Prostate gland (tissue), 2 donors: ENCODE measurements at regions not wholly inside any gene's neighbourhood (a gene's known extent, or its start where the extent isn't known, plus 50 kb on each side); places are given as distances from the start of the nearest gene placed in this dataset.

Source experiments
- DNase-seq: peaks from one replicate; pipeline ENCODE4 v3.0.0-alpha.2; 2019; ENCODE audit warnings: low spot score
- H3K27ac ChIP-seq, 2 donors: fragments of 200-600 bp; sonication (generic); 2 replicates each; pipeline ENCODE4 v1.5.1; 2017 to 2019
- H3K27me3 ChIP-seq: fragments of 200-600 bp; sonication (generic); replicated peaks from 2 replicates; pipeline ENCODE4 v1.5.1; 2019; ENCODE audit not compliant: insufficient read depth
- H3K36me3 ChIP-seq, 2 donors: fragments of 200-600 bp; sonication (generic); 1 replicate in 1 of 2; 2 replicates in 1 of 2; pipeline versions ENCODE4 v1.5.1 to v1.8.1; 2017 to 2019
- H3K4me1 ChIP-seq: fragments of 200-600 bp; sonication (generic); replicated peaks from 2 replicates; pipeline ENCODE4 v1.5.1; 2019
- H3K4me3 ChIP-seq, 2 donors: fragments of 200-600 bp; sonication (generic); 2 replicates each; pipeline ENCODE4 v1.5.1; 2017 to 2019
- H3K9me3 ChIP-seq: fragments of 200-600 bp; sonication (generic); 2 replicates; pipeline ENCODE4 v1.5.1; 2017
- POLR2A ChIP-seq: fragments of 450-650 bp; IDR thresholded peaks from one replicate; pipeline ENCODE4 v1.6.1; 2016; ENCODE audit warnings: antibody characterized with exemption, mild to moderate bottlenecking
- POLR2AphosphoS5 ChIP-seq: sonication (generic); formaldehyde crosslinking; IDR thresholded peaks from one replicate; pipeline ENCODE4 v1.6.1; 2017; ENCODE audit warnings: antibody characterized with exemption
- WGBS: methylation state at CpG from one replicate; pipeline ENCODE4 v1.1.5; 2018; 5-methylcytosine and 5-hydroxymethylcytosine counted together
- intact Hi-C: fragments of 100-400 bp; cut with DNase I; formaldehyde crosslinking; loops from one replicate; pipeline ENCODE4 v1.14.2; 2022
- TF ChIP-seq, protein P1 (sequence below), 4 experiments: fragments of 200-600 bp in 2 of 4; fragments of 450-650 bp in 2 of 4; sonication (generic) in 2 of 4; IDR thresholded peaks; 1 replicate in 3 of 4; 2 replicates in 1 of 4; pipeline ENCODE4 v1.5.1; 2016 to 2019; ENCODE audit warnings: antibody characterized with exemption in 4 of 4, mild to moderate bottlenecking in 2 of 4, moderate library complexity in 2 of 4

GRCh38 chr1:219686171-219686570, 73.3 kb upstream of the ZC3H11B start:
- no peak overlapping the region for H3K4me3 ChIP-seq
- H3K27ac ChIP-seq = no peak overlapping the region
- H3K4me1 ChIP-seq = no peaks in the 10 kb centered on the region
- intact Hi-C loops = no loop called here
- H3K36me3 ChIP-seq = no peaks in the 10 kb centered on the region
- 91% methylated on average over 2 of the region's 2 CpGs for WGBS
- H3K27me3 ChIP-seq = no peaks in the 10 kb centered on the region
- TF ChIP-seq POLR2A (no peak), POLR2AphosphoS5 (no peak)
- TF ChIP-seq, protein P1, sequence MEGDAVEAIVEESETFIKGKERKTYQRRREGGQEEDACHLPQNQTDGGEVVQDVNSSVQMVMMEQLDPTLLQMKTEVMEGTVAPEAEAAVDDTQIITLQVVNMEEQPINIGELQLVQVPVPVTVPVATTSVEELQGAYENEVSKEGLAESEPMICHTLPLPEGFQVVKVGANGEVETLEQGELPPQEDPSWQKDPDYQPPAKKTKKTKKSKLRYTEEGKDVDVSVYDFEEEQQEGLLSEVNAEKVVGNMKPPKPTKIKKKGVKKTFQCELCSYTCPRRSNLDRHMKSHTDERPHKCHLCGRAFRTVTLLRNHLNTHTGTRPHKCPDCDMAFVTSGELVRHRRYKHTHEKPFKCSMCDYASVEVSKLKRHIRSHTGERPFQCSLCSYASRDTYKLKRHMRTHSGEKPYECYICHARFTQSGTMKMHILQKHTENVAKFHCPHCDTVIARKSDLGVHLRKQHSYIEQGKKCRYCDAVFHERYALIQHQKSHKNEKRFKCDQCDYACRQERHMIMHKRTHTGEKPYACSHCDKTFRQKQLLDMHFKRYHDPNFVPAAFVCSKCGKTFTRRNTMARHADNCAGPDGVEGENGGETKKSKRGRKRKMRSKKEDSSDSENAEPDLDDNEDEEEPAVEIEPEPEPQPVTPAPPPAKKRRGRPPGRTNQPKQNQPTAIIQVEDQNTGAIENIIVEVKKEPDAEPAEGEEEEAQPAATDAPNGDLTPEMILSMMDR (IDR thresholded peaks at IDR 0.05) = no peak
- DNase-seq = no peak
- no peaks in the 10 kb centered on the region for H3K9me3 ChIP-seq

- H3K36me3 ChIP-seq = no peaks in the 10 kb centered on the region
- no peaks in the 10 kb centered on the region for H3K4me1 ChIP-seq
- WGBS = 92% methylated on average over 1 of the region's 1 CpG
- intact Hi-C loops = no loop called here
- no peak for DNase-seq
- H3K9me3 ChIP-seq = no peaks in the 10 kb centered on the region
- no peaks in the 10 kb centered on the region for H3K27me3 ChIP-seq
- H3K4me3 ChIP-seq = no peak overlapping the region
- H3K27ac ChIP-seq = no peak overlapping the region
- TF ChIP-seq POLR2AphosphoS5 (no peak), POLR2A (no peak)
- TF ChIP-seq, protein P1 (IDR thresholded peaks at IDR 0.05) = no peak
These were observed 69.9 kb upstream of the ZC3H11B start for GRCh38 chr1:219682788-219683187.

DNA sequence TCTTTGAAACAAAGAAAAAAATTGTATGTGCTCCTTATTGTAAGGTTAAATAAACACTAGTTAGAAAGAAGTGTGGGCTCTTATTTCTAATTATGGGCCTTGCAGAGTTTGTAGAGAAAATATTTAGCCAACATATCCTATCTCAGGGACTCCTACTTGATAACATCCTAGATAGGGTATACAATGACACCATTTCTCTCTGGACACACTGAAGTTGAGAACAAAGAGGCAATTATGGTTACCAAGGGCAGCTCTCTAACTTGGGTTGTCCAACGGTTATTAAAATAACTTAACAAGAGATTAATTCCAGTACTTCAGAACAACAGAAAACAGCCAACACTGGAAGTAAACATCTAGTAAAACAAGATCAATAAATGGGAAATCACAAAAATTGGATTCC, 69.0 kb upstream of the ZC3H11B start:
- no peak for TF ChIP-seq POLR2AphosphoS5
- TF ChIP-seq POLR2A = no peak
- TF ChIP-seq, protein P1 (IDR thresholded peaks at IDR 0.05) = no peak
- Histone ChIP-seq H3K27ac (no peak overlapping the region), H3K27me3 (no peaks in the 10 kb centered on the region), H3K4me3 (no peak overlapping the region), H3K9me3 (no peaks in the 10 kb centered on the region), H3K4me1 (no peaks in the 10 kb centered on the region), H3K36me3 (no peaks in the 10 kb centered on the region)
- intact Hi-C loops = no loop called here
- DNase-seq = no peak
- WGBS = 52% methylated on average over 1 of the region's 1 CpG

DNA sequence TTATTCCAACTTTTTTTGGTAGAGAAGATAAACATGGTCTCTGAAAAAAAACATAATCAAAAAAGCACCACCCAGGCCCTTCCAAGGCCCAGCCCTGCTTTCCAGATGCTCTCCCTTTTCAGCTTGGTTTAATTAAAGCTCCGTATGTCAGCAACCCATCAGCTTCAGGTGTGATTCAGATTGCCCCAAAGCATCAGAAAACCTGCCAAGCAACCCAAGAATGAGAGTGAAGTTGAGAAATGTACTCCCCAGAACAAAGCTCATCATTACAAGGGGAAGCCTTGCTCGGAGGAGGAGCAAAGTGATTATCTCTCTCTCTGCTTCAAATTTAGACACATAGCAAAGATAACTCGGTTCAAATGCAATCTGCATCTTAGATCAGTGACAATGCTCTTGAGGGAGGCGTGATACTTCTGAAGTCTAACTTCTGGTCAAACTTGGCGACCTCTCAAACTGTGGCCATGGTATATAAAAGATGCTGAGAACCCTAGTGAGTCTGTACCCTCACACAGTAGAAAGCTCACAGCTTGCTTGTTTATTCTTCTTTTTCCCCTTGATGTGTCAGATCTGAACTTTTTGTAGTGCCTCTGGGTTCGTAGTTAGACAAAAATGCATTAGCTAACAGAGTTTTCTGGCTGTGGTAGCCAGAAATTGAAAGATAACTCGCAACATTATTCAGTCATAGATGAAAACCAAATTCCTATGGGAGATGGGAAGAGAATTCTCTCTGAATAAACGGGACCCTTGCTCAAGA, 63.3 kb upstream of the ZC3H11B start:
- H3K9me3 ChIP-seq = no peaks in the 10 kb centered on the region
- H3K4me3 ChIP-seq = no peak overlapping the region
- no peak for TF ChIP-seq POLR2A
- no peak for TF ChIP-seq POLR2AphosphoS5
- 63% methylated on average over 8 of the region's 8 CpGs for WGBS
- H3K27me3 ChIP-seq = no peaks in the 10 kb centered on the region
- intact Hi-C loops = no loop called here
- no peaks in the 10 kb centered on the region for H3K36me3 ChIP-seq
- no peak for DNase-seq
- H3K27ac ChIP-seq = no peak overlapping the region
- no peaks in the 10 kb centered on the region for H3K4me1 ChIP-seq

GRCh38 chr1:219670426-219671149, 57.7 kb upstream of the ZC3H11B start:
- H3K9me3 ChIP-seq = no peaks in the 10 kb centered on the region
- H3K27ac ChIP-seq = no peak overlapping the region
- H3K4me1 ChIP-seq = no peaks in the 10 kb centered on the region
- TF ChIP-seq POLR2AphosphoS5 (no peak), POLR2A (no peak)
- intact Hi-C loops = no loop called here
- DNase-seq = no peak
- H3K27me3 ChIP-seq = no peaks in the 10 kb centered on the region
- WGBS = 78% methylated on average over 7 of the region's 7 CpGs
- H3K36me3 ChIP-seq = no peaks in the 10 kb centered on the region
- no peak overlapping the region for H3K4me3 ChIP-seq

- no peak overlapping the region for H3K4me3 ChIP-seq
- intact Hi-C loops = loop anchor here (10.0 kb wide), 1 partner anchor 145 kb away; no protein-coding TSS in a partner anchor
- no peaks in the 10 kb centered on the region for H3K27me3 ChIP-seq
- H3K9me3 ChIP-seq = no peaks in the 10 kb centered on the region
- no peak for DNase-seq
- H3K36me3 ChIP-seq = no peaks in the 10 kb centered on the region
- WGBS = 78% methylated on average over 3 of the region's 3 CpGs
- TF ChIP-seq POLR2A (no peak), POLR2AphosphoS5 (no peak)
- TF ChIP-seq, protein P1 (IDR thresholded peaks at IDR 0.05) = no peak
- H3K4me1 ChIP-seq = no peaks in the 10 kb centered on the region
- H3K27ac ChIP-seq = no peak overlapping the region
These were observed 56.7 kb upstream of the ZC3H11B start for GRCh38 chr1:219669556-219669955.
